HepG2 (cell line): ENCODE measurements at regions not wholly inside any gene's neighbourhood (a gene's known extent, or its start where the extent isn't known, plus 50 kb on each side); places are given as distances from the start of the nearest gene placed in this dataset.

Experiments used
- AGO2 ChIP-seq: fragments of 200-400 bp; formaldehyde crosslinking; optimal IDR thresholded peaks from 2 replicates; pipeline ENCODE3; 2017; ENCODE audit warnings: mild to moderate bottlenecking, low read depth, low read length, moderate library complexity
- ATF1 ChIP-seq: IDR thresholded peaks from 2 replicates; pipeline ENCODE4 v1.6.1; 2016; ENCODE audit warnings: mild to moderate bottlenecking, control low read depth
- KDM4B ChIP-seq: sonication (generic); formaldehyde crosslinking; IDR thresholded peaks from 2 replicates; pipeline ENCODE4 v1.4.0; 2020; ENCODE audit warnings: missing genetic modification reagents
- KMT2A ChIP-seq: sonication (generic); formaldehyde crosslinking; IDR thresholded peaks from 2 replicates; pipeline ENCODE4 v1.4.0; 2020; ENCODE audit warnings: missing genetic modification reagents
- NFE2L2 ChIP-seq: fragments of 150-350 bp; IDR thresholded peaks from 2 replicates; pipeline ENCODE4 v1.6.1; 2014; ENCODE audit warnings: low read length
- NFKB2 ChIP-seq: sonication (generic); formaldehyde crosslinking; IDR thresholded peaks from 2 replicates; pipeline ENCODE4 v1.4.0; 2020; ENCODE audit warnings: missing genetic modification reagents, borderline replicate concordance
- PHF5A ChIP-seq: IDR thresholded peaks from one replicate; pipeline ENCODE4 v1.6.1; 2018; ENCODE audit warnings: low read depth, missing genetic modification reagents; ENCODE audit not compliant: unreplicated experiment
- POGZ ChIP-seq: sonication (generic); formaldehyde crosslinking; IDR thresholded peaks from 2 replicates; pipeline ENCODE4 v1.4.0; 2020; ENCODE audit warnings: mild to moderate bottlenecking, missing genetic modification reagents
- RBAK ChIP-seq: sonication (generic); formaldehyde crosslinking; IDR thresholded peaks from 2 replicates; pipeline ENCODE4 v1.5.1; 2020; ENCODE audit warnings: mild to moderate bottlenecking, missing genetic modification reagents
- RFXAP ChIP-seq: sonication (generic); formaldehyde crosslinking; IDR thresholded peaks from 2 replicates; pipeline ENCODE4 v1.4.0; 2020; ENCODE audit warnings: missing genetic modification reagents, borderline replicate concordance
- TBX2 ChIP-seq: sonication (generic); formaldehyde crosslinking; IDR thresholded peaks from 2 replicates; pipeline ENCODE4 v1.5.0; 2020; ENCODE audit warnings: missing genetic modification reagents, mild to moderate bottlenecking, borderline replicate concordance
- TOPORS ChIP-seq: sonication (generic); formaldehyde crosslinking; IDR thresholded peaks from 2 replicates; pipeline ENCODE4 v1.8.0; 2023; ENCODE audit warnings: mild to moderate bottlenecking, missing genetic modification reagents
- ZBTB8A ChIP-seq: sonication (generic); formaldehyde crosslinking; IDR thresholded peaks from 2 replicates; pipeline ENCODE4 v1.4.0; 2020; ENCODE audit warnings: mild to moderate bottlenecking, low read depth, missing genetic modification reagents, borderline replicate concordance
- ZFX ChIP-seq: sonication (generic); formaldehyde crosslinking; IDR thresholded peaks from 2 replicates; pipeline ENCODE4 v1.4.0; 2020; ENCODE audit warnings: mild to moderate bottlenecking, low read depth, missing genetic modification reagents, moderate library complexity
- ZMYM4 ChIP-seq: sonication (generic); formaldehyde crosslinking; IDR thresholded peaks from 2 replicates; pipeline ENCODE4 v1.8.1; 2023; ENCODE audit warnings: mild to moderate bottlenecking, missing genetic modification reagents
- ZNF180 ChIP-seq: sonication (generic); formaldehyde crosslinking; IDR thresholded peaks from 2 replicates; pipeline ENCODE4 v1.4.0; 2020; ENCODE audit warnings: low read depth, missing genetic modification reagents, borderline replicate concordance
- ZNF232 ChIP-seq: sonication (generic); formaldehyde crosslinking; IDR thresholded peaks from 2 replicates; pipeline ENCODE4 v1.4.0; 2020; ENCODE audit warnings: missing genetic modification reagents, borderline replicate concordance
- ZNF441 ChIP-seq: sonication (generic); formaldehyde crosslinking; IDR thresholded peaks from 2 replicates; pipeline ENCODE4 v1.7.0; 2021; ENCODE audit warnings: missing genetic modification reagents, borderline replicate concordance
- ZNF547 ChIP-seq: sonication (generic); formaldehyde crosslinking; IDR thresholded peaks from 2 replicates; pipeline ENCODE4 v1.5.1; 2020; ENCODE audit warnings: mild to moderate bottlenecking, missing genetic modification reagents
- ZNF572 ChIP-seq: sonication (generic); formaldehyde crosslinking; IDR thresholded peaks from 2 replicates; pipeline ENCODE4 v1.5.1; 2020; ENCODE audit warnings: mild to moderate bottlenecking, missing genetic modification reagents
- ZNF790 ChIP-seq: sonication (generic); formaldehyde crosslinking; IDR thresholded peaks from 2 replicates; pipeline ENCODE4 v1.8.0; 2022; ENCODE audit warnings: missing genetic modification reagents, mild to moderate bottlenecking, borderline replicate concordance
- ZNF883 ChIP-seq: sonication (generic); formaldehyde crosslinking; IDR thresholded peaks from 2 replicates; pipeline ENCODE4 v1.5.1; 2020; ENCODE audit warnings: mild to moderate bottlenecking, missing genetic modification reagents; ENCODE audit errors: not compliant biosample characterization
- TF ChIP-seq, protein P1 (sequence below): sonication (generic); formaldehyde crosslinking; IDR thresholded peaks from 2 replicates; pipeline ENCODE4 v1.4.0; 2020; ENCODE audit warnings: mild to moderate bottlenecking, low read depth, missing genetic modification reagents
- TF ChIP-seq, protein P2 (sequence below): sonication (generic); formaldehyde crosslinking; IDR thresholded peaks from 2 replicates; pipeline ENCODE4 v1.9.0; 2021; ENCODE audit warnings: missing genetic modification reagents, mild to moderate bottlenecking, borderline replicate concordance
- TF ChIP-seq, protein P3 (sequence below): sonication (generic); formaldehyde crosslinking; IDR thresholded peaks from 2 replicates; pipeline ENCODE4 v1.8.0; 2022; ENCODE audit warnings: low read depth, missing genetic modification reagents
- TF ChIP-seq, protein P4 (sequence below): IDR thresholded peaks from 2 replicates; pipeline ENCODE4 v1.6.1; 2016

GRCh38 chr6:1055015-1055921 lies 256.6 kb upstream of the FOXQ1 start (continued):
- TF ChIP-seq ZMYM4 (CRISPR knock-in tag) = peak; percentile 87
- TF ChIP-seq AGO2 = no peak
- TF ChIP-seq, protein P1, sequence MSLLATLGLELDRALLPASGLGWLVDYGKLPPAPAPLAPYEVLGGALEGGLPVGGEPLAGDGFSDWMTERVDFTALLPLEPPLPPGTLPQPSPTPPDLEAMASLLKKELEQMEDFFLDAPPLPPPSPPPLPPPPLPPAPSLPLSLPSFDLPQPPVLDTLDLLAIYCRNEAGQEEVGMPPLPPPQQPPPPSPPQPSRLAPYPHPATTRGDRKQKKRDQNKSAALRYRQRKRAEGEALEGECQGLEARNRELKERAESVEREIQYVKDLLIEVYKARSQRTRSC (CRISPR knock-in tag) = no peak
- TF ChIP-seq, protein P2, sequence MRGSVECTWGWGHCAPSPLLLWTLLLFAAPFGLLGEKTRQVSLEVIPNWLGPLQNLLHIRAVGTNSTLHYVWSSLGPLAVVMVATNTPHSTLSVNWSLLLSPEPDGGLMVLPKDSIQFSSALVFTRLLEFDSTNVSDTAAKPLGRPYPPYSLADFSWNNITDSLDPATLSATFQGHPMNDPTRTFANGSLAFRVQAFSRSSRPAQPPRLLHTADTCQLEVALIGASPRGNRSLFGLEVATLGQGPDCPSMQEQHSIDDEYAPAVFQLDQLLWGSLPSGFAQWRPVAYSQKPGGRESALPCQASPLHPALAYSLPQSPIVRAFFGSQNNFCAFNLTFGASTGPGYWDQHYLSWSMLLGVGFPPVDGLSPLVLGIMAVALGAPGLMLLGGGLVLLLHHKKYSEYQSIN = no peak
- TF ChIP-seq ZNF883 = no peak
- TF ChIP-seq NFKB2 (CRISPR knock-in tag) = no peak; the same call in 1 of the 2 replicates
- TF ChIP-seq RBAK (CRISPR knock-in tag) = peak; percentile 60; the same call in 1 of the 2 replicates
- peak; percentile 93 for TF ChIP-seq KDM4B (CRISPR knock-in tag)
- peak; percentile 100 for TF ChIP-seq TBX2 (CRISPR knock-in tag)
- TF ChIP-seq ZFX (CRISPR knock-in tag) = no peak; the same call in 1 of the 2 replicates
- TF ChIP-seq NFE2L2 = no peak
- TF ChIP-seq KMT2A = peak; percentile 22; the same call in 1 of the 2 replicates
- peak; percentile 85; the same call in 1 of the 2 replicates for TF ChIP-seq RFXAP (CRISPR knock-in tag)
- no peak for TF ChIP-seq ZNF441
- peak; percentile 41; the same call in 1 of the 2 replicates for TF ChIP-seq ZNF232
- peak; percentile 78 for TF ChIP-seq ATF1 (CRISPR knock-in tag)
- TF ChIP-seq ZNF547 = peak; percentile 38; the same call in 1 of the 2 replicates
- no peak for TF ChIP-seq ZNF572 (CRISPR knock-in tag)
- TF ChIP-seq TOPORS (CRISPR knock-in tag) = peak; percentile 47; the same call in 1 of the 2 replicates
- TF ChIP-seq, protein P3, sequence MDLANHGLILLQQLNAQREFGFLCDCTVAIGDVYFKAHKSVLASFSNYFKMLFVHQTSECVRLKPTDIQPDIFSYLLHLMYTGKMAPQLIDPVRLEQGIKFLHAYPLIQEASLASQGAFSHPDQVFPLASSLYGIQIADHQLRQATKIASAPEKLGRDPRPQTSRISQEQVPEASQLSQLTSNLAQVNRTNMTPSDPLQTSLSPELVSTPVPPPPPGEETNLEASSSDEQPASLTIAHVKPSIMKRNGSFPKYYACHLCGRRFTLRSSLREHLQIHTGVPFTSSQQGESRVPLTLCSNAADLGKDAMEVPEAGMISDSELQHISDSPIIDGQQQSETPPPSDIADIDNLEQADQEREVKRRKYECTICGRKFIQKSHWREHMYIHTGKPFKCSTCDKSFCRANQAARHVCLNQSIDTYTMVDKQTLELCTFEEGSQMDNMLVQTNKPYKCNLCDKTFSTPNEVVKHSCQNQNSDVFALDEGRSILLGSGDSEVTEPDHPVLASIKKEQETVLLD = peak; percentile 58; the same call in 1 of the 2 replicates
- no peak for TF ChIP-seq ZBTB8A (CRISPR knock-in tag)
- no peak for TF ChIP-seq ZNF790 (CRISPR knock-in tag)
- no peak for TF ChIP-seq ZNF180 (CRISPR knock-in tag)
- no peak for TF ChIP-seq PHF5A (CRISPR knock-in tag)
- peak; percentile 92 for TF ChIP-seq POGZ (CRISPR knock-in tag)
- TF ChIP-seq, protein P4, sequence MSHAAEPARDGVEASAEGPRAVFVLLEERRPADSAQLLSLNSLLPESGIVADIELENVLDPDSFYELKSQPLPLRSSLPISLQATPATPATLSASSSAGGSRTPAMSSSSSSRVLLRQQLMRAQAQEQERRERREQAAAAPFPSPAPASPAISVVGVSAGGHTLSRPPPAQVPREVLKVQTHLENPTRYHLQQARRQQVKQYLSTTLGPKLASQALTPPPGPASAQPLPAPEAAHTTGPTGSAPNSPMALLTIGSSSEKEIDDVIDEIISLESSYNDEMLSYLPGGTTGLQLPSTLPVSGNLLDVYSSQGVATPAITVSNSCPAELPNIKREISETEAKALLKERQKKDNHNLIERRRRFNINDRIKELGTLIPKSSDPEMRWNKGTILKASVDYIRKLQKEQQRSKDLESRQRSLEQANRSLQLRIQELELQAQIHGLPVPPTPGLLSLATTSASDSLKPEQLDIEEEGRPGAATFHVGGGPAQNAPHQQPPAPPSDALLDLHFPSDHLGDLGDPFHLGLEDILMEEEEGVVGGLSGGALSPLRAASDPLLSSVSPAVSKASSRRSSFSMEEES (CRISPR knock-in tag) = peak; percentile 81
